ENCODE measurements at regions not wholly inside any gene's neighbourhood (a gene's known extent, or its start where the extent isn't known, plus 50 kb on each side); places are given as distances from the start of the nearest gene placed in this dataset.

- Mint-ChIP-seq H3K27me3 (ENCODE audit: low read depth) (no peaks in the 10 kb centered on the region), H3K4me1 (ENCODE audit: low read depth) (no peaks in the 10 kb centered on the region), H3K9me3 (ENCODE audit: low read depth) (peaks cover 2% of the 10 kb centered on the region), H3K27ac (ENCODE audit: unreplicated experiment) (no peak overlapping the region), H3K36me3 (ENCODE audit: low read depth) (no peaks in the 10 kb centered on the region), H3K4me3 (ENCODE audit: unreplicated experiment) (no peak overlapping the region)
- no peak for DNase-seq (ENCODE audit: low spot score)
- TF ChIP-seq, protein P1, sequence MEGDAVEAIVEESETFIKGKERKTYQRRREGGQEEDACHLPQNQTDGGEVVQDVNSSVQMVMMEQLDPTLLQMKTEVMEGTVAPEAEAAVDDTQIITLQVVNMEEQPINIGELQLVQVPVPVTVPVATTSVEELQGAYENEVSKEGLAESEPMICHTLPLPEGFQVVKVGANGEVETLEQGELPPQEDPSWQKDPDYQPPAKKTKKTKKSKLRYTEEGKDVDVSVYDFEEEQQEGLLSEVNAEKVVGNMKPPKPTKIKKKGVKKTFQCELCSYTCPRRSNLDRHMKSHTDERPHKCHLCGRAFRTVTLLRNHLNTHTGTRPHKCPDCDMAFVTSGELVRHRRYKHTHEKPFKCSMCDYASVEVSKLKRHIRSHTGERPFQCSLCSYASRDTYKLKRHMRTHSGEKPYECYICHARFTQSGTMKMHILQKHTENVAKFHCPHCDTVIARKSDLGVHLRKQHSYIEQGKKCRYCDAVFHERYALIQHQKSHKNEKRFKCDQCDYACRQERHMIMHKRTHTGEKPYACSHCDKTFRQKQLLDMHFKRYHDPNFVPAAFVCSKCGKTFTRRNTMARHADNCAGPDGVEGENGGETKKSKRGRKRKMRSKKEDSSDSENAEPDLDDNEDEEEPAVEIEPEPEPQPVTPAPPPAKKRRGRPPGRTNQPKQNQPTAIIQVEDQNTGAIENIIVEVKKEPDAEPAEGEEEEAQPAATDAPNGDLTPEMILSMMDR (IDR thresholded peaks at IDR 0.05), result no peak
Observed at GRCh38 chr19:29420482-29421195, 105.2 kb upstream of the VSTM2B start.

DNA sequence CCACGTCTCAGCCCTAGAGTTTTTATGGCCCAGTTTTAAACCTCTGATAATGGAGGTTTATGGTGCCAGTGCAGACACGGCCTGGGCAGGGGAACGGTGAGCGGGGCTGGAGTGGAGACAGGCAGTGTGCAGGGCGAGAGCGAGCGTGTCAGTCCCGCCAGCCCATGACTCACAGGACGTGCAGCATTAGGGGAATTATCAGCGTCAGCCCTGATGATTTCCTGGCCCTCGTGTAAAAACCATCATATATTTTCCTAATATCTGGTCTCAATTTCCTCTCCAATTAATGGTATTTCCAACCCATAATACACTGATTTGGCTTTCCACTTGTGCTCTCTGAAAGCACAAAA is 104.6 kb upstream of the VSTM2B start:
- DNase-seq (ENCODE audit: low spot score), result no peak
- no peaks in the 10 kb centered on the region for H3K36me3 Mint-ChIP-seq (ENCODE audit: low read depth)
- H3K4me3 Mint-ChIP-seq (ENCODE audit: unreplicated experiment), result no peak overlapping the region

DNA sequence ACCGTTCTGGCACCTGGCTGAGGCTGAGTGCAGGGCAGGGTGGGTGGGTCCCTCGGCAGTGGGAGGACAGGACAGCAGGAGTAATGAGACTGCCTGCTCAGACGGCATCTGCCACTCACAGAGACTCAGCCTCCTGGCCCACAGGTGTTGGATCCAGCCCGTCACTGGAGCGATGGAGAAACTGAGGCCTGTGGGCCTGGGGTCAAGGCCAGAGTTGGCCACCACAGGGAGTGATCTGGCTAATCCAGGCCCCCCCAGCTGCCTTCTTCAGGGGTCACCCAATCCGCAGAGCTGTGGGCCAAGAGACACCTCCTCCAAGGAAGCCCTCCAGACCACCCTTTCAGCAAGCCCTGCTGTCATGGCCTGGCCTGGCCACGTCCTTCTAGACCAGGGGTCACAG is 103.7 kb upstream of the VSTM2B start:
- Mint-ChIP-seq H3K4me3 (ENCODE audit: unreplicated experiment) (no peak overlapping the region), H3K36me3 (ENCODE audit: low read depth) (no peaks in the 10 kb centered on the region), H3K27me3 (ENCODE audit: low read depth) (no peaks in the 10 kb centered on the region), H3K9me3 (ENCODE audit: low read depth) (peaks cover 6% of the 10 kb centered on the region), H3K4me1 (ENCODE audit: low read depth) (no peaks in the 10 kb centered on the region), H3K27ac (ENCODE audit: unreplicated experiment) (no peak overlapping the region)
- peak; percentile 60 for DNase-seq (ENCODE audit: low spot score)
- TF ChIP-seq, protein P1 (IDR thresholded peaks at IDR 0.05), result no peak

More for the DNA sequence above, 104.6 kb upstream of the VSTM2B start:
- Mint-ChIP-seq H3K9me3 (ENCODE audit: low read depth) (peaks cover 2% of the 10 kb centered on the region), H3K27ac (ENCODE audit: unreplicated experiment) (no peak overlapping the region), H3K4me1 (ENCODE audit: low read depth) (no peaks in the 10 kb centered on the region), H3K27me3 (ENCODE audit: low read depth) (no peaks in the 10 kb centered on the region)
- TF ChIP-seq, protein P1 (IDR thresholded peaks at IDR 0.05), result no peak

- Mint-ChIP-seq H3K27me3 (ENCODE audit: low read depth) (no peaks in the 10 kb centered on the region), H3K4me1 (ENCODE audit: low read depth) (no peaks in the 10 kb centered on the region), H3K9me3 (ENCODE audit: low read depth) (peaks cover 7% of the 10 kb centered on the region), H3K27ac (ENCODE audit: unreplicated experiment) (no peak overlapping the region), H3K36me3 (ENCODE audit: low read depth) (no peaks in the 10 kb centered on the region), H3K4me3 (ENCODE audit: unreplicated experiment) (no peak overlapping the region)
- TF ChIP-seq, protein P1 (IDR thresholded peaks at IDR 0.05), result no peak
- peak; percentile 57 for DNase-seq (ENCODE audit: low spot score)
Observed at GRCh38 chr19:29422486-29423085, 103.2 kb upstream of the VSTM2B start.

GRCh38 chr19:29428071-29428470 is 97.7 kb upstream of the VSTM2B start:
- H3K27ac Mint-ChIP-seq (ENCODE audit: unreplicated experiment), result no peak overlapping the region
- peaks cover 12% of the 10 kb centered on the region for H3K9me3 Mint-ChIP-seq (ENCODE audit: low read depth)
- H3K4me3 Mint-ChIP-seq (ENCODE audit: unreplicated experiment), result no peak overlapping the region
- H3K27me3 Mint-ChIP-seq (ENCODE audit: low read depth), result no peaks in the 10 kb centered on the region
- no peak for DNase-seq (ENCODE audit: low spot score)
- H3K36me3 Mint-ChIP-seq (ENCODE audit: low read depth), result no peaks in the 10 kb centered on the region
- TF ChIP-seq, protein P1 (IDR thresholded peaks at IDR 0.05), result no peak
- no peaks in the 10 kb centered on the region for H3K4me1 Mint-ChIP-seq (ENCODE audit: low read depth)
